ENCODE measurements at regions not wholly inside any gene's neighbourhood (a gene's known extent, or its start where the extent isn't known, plus 50 kb on each side); places are given as distances from the start of the nearest gene placed in this dataset.

DNA sequence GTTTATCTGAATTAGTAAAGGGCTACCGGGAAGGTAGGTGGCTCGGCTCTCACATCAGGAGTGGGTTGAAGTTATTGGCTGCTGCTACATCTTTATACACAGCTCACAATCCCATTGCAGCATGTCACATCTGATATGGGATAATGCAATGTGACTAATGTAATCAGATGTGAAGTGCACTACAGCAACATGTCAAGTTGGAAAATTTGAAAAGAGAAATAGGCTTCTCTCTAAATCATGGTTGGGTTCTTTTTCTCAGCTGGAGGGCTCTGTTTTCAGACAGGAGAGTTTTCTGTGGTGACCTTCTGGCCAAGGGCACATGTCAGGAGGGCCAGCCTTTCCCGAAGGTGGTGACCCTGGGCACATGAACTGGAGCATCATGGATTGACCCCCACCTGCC, 337.5 kb downstream of the HRH4 start:
- no peak for DNase-seq

DNA sequence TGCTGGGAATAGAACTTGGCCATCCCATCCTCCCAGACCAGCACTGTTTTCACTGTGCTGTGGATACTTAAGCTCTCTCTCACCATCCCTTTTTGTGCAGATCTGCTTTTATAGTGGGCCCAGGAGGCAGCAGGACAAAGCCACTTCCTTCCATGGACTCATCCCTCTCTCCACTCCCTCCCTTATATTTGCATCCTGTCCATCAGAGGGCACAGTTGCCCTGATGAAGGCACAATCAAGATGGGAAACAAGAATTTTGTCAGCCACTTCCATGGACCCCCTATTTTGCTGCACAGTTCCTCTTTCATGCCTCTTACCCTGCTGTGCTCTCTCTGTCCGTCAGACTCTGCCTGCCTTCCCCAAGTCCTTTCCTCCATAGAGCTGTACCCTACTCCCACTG, 338.7 kb downstream of the HRH4 start:
- no peak for DNase-seq

DNA sequence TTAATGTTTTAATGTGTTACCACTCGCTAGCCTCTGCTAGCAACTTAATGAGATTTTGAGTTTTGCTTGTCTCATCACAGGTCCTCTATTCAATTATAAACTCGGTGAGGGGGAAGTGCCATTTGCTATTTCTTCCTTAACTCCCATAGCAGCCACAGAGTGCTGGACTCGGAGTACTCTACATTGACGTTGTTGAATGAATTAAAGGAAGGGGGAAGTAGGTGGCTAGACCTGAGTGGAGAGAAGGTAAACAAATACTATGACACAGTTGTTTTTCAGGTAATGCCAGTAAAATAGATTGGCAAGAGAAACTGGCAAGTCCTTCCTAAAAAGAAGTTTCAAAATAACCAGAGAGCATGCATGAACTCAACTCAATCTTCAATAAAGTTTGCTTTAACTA, 339.3 kb downstream of the HRH4 start:
- DNase-seq: no peak

DNA sequence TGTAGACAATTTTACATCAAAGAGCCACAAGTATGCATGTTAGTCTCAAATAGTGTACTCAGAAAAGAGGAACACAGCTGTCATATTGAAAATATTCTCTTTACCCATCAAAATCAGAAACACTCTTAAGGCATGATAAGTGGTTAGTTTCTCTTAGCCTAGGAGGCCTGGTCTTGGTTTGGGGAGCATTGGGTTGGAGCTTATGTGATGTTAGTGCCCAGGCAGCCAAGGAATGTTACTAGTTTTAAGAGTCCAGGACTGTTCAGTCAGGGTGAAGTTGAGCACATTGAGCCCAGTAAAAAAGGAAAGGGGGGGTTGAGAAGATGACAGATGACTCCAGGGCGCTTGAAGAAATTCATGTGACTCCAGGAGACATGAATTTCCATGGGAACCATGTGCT, 340.6 kb downstream of the HRH4 start:
- DNase-seq: no peak

DNA sequence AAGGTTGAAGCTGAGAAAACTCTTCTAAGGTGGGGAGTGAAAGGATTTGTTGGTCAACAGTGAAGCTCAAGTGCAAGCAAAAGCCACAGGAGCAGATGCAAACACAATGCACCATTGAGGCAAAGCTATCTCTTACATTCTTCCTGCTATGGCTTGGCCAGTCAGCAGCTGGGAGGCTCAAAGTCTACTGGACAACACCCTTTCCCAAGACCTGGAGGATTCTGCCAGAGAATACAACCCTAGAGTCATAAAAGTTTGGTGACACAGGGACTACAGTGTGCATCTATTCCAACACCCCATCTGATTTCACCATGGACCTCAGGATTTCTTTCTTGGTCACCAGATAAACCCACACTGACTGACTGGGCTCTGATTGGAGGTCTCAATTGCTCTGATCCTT, 342.0 kb downstream of the HRH4 start:
- no peak for DNase-seq

DNA sequence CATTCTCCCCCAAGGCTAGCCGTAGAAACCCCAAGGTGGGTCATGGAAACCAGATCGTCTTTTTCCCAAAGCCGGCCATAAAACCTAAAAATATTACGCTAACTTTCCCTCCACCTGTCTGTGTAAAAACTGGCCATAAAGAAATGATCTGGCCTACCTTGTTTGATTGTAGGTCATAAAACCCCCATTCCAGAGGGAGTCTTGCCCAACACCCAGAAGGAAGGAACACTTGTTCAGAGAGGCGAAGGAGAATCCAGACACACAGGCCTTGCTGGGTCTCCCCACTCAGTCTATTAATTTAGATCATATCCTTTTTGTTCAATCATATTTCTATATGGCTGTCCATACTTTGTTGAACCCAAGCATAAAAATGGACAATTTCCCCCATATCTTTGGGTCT, 344.7 kb downstream of the HRH4 start:
- DNase-seq: no peak

DNA sequence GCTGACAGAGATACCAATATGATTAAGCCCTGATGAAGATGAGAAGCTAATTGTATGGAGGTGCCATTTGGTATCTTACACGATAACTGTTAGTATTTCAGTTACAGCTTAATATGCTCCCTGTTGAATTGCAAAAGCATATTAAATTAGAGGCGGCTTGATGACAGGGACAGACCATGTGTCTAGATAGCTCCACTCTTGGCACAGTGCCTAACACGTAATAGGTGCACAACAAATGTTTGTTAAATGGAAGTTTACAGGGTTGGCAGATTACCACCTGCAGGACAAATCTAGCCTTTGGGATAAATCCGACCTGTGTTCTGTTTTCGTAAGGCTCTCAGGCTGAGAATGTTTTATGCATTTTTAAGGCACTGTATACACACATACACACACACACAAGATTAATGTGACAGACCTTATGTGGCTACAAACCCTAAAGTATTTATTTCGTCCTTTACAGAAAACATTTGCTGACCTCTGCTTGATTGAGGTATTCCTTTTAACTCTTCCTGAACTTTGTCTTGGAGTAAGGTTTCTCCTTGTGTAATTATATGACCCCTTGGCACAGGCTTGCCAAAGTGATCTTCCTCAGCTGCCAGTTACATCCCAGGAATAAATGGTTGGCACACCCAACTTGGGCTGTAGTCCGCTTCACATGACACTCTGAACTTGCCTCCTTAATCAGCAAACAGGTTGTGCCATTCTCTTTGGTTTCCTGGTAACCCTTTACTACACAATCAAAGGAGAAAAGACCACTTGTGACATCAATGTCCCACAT, 348.9 kb downstream of the HRH4 start:
- DNase-seq: no peak

DNA sequence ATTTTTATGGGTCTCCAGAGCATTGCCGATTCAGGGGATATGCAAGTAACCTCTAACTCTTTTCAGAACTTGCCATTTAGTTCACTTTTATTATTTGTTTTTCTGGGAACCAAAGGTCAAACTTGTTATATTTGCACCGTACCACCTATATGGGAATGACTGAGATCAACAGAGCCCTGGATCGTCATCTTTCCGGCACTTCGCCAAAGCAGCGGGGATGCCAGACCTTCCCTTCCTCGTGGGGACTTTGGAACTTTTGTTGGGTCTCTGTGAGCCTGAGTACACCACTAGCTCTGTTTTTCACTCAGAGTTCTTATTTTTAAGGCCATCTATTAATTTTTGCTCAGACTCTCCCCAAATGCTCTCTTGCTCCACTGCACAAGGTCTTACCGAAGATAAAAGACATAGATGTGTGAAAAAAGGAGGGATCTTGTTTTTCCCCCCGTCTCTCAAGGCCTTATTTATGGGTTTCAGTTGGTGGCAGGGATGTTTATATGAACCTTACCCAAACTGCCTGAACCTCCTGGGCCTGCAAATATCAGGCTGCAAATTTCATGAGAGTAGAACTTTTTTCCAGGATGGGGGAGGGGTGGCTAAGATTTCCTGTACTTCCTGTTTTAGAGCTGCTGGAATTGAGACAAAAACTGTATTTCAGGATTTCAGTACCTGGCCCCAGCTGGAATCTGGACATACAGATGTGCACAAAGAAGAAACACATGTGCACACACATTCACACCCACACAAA, 350.3 kb downstream of the HRH4 start:
- no peak for DNase-seq

DNA sequence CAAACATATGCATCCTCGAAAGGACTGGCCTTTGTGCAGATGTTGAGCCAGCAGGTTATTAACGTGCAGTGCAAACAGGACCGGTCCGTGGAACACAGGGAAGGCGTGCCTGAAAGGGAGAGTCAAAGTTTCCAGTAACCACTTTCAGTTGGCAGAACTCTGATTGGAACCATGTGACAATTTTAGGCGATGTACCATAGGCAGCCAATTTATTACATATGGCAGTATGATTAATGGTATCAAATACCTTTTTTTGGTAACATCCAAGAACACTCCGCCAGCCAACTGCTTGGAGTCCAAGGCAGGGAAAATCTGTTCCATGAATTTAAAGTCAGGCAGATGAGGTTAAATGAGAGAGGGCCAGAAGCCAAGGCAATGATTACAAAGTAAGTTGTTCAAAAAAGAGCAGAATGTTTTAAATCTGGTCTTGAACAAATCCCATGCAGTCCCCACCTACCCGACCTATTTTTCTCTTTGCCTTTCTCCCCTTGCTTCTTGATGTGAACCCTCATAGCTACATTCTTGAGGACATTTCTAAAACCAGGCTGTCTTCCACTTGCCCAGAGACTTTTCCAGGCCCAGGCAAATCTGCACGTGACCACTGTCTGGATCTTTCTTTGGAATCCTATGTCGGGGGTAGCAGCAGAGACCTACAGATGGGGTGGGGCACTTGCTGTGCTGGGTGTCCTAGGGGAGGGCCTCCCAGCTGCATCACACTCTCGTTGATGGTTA, 351.7 kb downstream of the HRH4 start:
- no peak for DNase-seq

DNA sequence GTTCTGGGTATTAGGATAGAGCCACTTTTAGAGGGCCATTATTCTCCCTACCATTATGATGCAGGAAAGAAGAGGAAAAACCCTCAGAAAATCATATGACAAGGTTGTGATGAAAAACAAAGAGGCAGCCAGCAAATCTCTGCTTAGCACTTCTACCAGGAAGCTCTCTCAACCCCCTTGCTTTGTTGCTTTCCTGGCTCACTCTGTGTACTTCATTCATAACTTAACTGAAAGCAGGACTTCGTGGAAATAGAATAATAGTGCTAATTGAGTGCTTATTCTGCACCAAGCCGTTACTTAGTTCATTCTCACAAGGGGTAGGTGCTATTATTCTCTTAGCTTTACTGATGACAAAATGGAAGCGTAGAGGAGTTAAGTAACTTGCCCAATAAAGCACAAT, 354.1 kb downstream of the HRH4 start:
- DNase-seq: no peak

DNA sequence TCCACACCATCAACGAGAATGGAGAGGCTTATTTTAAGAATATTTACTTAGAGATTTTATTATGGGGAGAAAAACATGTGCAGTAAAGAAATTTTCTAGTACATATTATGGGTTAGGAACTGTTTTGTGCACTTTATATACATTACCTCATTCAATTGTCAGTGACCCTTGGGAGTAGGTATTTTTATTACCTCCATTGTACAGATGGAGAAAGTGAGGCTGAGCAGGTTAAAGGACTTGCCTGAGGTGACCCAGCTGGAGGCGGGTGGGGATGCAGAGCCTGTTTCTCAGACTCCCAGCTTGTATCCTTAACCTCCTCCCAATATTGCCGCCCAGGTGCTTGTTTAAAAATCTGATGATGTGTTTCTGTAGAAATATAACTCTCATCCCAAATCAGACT, 356.7 kb downstream of the HRH4 start:
- DNase-seq: no peak

DNA sequence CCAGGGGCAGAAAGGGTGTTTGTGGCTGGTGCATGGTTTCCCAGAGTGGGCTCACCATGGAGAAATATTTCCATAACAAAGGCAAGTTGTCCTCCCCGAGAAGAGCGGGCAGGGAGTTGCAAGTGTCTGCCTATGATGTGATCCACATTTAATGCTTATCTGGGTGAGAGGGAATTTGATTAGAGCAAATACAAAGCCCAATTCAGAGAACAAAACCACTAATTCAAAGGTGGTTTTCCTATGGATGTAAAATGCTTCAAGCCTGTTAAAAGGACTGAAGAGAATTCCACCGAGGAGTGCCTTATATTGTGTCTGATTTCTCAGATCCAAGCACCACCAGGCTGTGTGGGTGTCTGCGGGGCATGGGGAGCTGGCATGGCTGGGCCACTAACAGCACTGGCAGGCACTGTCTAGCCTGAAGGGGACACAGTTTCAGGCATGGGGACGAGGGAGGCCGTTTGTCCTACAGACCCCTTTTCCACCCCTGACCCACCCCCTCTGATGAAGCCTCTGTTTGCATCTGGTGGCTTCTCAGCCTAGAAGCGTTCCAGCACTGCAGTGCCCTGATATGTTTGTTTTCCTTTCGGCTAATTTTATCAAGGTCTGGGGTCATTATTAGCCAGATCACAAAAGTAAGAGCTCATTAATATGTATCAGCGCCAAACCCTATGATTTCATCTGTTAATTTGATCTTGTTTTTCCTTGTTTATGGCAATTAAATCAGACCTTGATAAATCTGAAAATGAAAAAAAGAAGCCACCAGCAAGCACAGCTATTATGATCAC, 357.3 kb downstream of the HRH4 start:
- DNase-seq: no peak

DNA sequence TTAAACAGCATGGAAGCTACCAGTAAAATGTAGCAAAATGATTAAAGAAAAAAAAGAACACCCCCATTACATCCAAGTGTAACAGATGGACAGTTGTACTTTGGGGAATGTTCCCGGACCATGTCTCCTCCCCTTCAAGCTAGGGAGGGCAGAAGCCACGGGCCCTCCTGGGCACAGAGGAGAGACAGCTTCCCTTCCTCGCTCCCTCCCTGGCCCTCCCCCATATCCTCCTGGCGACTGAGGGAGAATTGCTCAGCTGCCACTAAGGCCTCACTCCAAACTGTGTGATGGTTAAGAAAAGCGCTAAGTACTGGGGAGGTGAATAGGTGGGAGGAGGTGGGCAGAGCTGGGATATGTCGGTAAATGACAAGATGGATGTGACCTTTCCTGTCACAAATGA, 358.0 kb downstream of the HRH4 start:
- DNase-seq: no peak

DNA sequence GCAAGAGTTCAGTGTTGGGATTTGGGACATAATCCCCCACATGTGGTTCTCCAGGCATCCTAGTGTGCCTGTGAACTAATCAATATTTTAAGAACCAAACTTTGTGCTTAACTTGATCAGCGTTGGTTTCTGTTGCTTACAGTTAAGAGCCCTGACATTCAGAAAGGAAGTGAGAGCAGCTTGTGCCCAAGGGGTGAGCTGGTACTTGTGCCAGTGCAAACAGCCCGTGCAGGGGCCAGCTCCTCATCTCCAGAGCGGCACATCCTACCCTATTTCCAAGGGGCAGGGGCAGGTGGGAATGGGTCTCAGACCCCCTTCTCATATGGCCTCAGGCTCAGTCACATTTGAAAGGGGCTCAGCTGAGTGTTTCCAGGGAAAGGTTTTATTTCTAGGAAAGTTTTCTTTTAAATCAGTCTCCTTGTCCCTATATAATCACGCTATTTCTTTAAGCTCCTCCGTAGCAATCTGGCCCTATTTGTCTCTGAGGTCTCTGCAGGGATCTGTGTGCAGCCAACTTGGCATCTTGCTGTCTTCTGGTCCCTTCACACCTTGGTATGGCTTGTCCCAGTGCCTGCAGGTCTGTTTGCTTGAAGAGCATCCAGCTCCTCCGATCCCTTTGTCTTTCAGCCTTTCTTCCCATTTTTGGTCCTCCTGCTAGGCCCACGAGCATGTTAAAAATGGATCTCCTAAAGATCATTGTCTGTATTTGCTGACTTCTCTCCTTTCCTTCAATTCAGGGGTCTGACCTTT, 358.9 kb downstream of the HRH4 start:
- DNase-seq: no peak

DNA sequence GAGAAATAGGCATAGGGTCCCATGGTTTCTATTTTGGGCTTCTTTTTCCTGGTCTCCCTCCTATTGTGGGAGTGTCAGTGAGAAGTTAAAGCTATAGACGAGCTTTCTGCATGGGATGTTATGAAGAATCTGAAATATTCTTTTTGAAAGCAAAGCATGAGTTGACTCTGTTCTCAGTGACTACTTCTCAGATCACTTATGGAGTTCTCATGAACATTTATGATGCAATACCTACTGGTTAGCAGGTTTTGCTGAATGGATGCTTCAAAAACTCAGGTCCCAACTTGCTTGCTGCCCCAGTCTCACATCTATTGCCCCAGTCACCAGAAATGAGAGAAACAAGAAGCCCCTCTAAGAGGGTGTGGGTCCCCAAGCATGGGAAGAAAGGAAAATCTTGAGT, 365.0 kb downstream of the HRH4 start:
- DNase-seq: no peak

DNA sequence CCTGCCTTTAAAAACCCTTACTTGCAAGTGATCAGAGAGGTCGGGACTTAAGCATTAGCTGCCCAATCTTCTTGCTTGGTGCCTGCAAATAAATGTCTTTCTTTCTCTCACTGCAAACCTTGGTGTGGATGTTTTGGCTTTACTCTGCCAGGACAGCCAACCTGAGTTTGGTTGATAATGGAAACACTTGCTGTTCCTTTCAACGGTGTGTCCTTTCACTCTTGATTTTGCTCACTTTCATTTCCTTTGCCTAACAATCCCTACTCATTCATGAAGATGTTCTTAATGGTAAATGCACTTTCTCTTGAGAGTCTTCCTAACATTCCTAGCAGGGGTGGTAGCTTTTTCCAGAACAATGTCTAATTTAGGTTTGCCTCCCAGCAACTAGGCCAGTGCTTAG, 366.2 kb downstream of the HRH4 start:
- no peak for DNase-seq

DNA sequence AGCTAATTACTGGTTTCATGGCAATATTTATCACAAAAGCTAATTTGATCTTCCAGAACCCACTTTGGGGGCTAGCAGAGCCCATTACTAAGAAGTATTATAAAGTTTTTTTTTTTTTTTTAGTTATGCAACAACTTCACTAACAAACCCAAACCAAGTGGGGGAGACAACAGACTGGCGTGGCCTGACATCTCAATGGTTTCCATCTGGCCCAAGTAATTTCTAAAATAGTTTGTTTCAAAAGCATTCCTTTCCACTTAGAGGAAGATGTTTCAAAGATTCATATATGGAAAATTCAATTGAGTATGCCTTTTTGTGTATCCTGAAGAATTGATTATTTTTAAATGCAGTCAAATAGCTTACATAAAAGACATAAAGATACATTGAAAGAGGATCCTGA, 367.1 kb downstream of the HRH4 start:
- no peak for DNase-seq

DNA sequence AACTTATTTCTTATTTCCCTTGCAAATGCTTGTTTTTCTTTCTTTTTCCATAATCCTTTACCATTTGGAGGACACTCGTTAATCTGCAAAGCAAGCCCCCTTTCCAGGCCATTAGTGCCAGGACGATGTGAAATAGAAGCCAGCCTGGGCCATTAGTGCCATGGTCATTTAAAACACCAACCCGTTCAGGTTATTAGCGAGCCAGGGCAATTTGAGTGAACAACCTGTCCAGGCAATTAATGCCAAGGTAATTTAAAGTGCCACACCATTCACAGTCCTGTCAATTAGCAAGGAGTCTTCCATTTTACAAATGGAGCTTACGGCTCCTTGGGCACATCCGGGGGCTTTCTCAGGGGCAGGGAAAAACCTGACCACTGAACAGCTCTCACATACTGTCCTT, 370.6 kb downstream of the HRH4 start:
- DNase-seq: no peak

DNA sequence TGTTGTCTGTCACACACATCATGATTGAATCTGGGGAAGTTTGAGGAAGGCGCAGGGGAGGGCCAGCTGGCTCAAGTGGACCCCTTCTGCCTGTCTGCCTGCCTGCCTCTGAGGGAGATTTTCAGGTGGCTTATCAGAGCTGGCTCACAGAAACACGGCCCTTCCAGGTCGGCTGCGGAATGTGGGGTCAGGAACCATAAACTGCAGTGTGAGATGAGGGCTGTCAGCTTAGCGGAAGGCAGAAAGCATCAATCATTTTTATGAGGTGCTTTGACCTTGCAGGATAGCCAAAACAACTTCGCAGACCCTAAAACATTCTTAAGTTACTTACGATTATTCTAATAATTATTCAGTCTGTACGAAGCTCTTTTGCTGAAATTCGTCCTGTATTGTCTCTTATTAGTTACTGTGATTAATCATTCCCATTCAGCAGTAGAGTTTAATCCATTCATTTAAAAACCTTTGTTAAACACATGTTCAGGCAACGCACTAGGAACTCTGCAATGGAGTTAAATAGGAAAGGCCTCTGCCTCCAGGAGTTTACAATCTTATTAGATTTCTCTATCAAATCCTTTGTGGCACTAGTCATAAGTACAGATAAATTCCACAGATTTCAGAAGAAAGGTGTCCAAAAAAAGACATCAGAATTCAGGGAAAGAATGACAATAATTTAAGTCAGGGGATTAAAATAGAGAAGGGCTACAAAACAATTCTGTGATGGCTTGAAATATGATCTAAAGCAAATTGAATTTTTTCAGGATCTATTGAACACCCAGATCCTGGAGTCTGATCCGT, 371.6 kb downstream of the HRH4 start:
- DNase-seq: no peak

DNA sequence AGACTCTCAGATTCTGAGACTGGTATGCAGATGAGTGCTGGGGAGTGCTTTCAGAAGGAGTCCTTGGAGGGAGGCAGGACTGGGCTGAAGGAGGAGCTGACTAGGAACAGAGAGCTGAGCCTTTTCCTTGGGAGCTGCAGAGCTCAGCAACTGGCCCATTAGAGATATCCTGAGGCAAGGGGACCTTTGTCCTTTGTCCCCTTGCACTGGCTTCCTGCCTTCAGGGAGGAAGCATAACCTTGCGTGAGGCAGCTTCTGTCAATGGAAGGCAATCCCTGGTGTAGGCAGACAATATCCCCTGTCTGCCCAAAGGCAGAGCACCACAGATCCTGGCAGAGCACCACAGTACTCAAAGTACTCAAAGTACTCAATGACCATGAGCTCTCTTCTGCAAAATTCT, 375.3 kb downstream of the HRH4 start:
- no peak for DNase-seq

DNA sequence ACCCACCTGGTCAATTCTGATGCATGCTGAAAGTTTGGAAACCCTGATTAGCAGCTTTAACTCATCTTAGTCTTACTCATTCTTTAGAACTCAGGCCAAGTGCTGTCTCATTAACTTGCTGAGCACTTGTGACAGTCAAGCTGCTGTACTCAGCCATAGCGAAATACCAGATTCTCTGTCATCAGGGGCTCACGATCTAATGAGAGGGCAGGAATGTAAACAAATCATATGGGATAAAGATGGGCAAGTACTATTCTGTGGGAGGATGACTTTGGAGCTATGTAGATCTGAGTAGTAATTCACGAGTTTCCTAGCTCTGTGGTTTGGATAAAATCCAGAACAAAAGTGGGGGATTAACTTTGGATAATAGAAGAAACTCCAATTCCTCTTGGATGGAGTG, 376.6 kb downstream of the HRH4 start:
- DNase-seq: no peak

DNA sequence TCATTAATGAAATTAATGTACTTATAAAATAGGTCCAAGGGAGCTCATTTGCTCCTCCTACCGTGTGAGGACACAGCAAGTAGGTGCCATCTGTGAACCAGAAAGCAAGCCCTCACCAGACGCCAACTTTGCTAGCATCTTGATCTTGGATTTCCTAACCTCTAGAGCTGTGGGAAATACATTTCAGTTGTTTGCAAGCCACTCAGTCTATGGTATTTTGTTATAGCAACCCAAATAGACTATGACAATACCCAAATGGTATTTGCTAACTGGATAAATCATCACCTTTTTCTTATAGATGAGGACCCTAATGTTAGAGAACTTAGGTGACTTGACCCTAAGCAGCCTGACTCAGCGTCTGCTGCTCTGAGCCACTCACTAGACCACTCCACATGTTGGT, 379.6 kb downstream of the HRH4 start:
- no peak for DNase-seq

All from NCI-H1694 treated with DMSO at 0.1 percent for 48 hours (cell line).